Activated CD8-positive, alpha-beta T cell treated with anti-CD3 and anti-CD28 coated beads for 36 hours (primary cell): ENCODE measurements at regions not wholly inside any gene's neighbourhood (a gene's known extent, or its start where the extent isn't known, plus 50 kb on each side); places are given as distances from the start of the nearest gene placed in this dataset.

ENCODE experiments used
- ATAC-seq: fragments of 200-7000 bp; cut with Tn5 transposase; one replicate; pipeline ENCODE4 v1.10.0; 2021; ENCODE audit warnings: mild to moderate bottlenecking, moderate library complexity
- CTCF ChIA-PET: fragments of 350-600 bp; sonication (Branson Sonifier 250); formaldehyde crosslinking; loops from one replicate; lab custom pipeline; 2021; ENCODE audit warnings: antibody characterized with exemption; lab: Charles Lee
- POLR2A ChIA-PET: fragments of 350-600 bp; sonication (Branson Sonifier 250); formaldehyde crosslinking; loops from one replicate; lab custom pipeline; 2021; ENCODE audit warnings: antibody characterized with exemption; lab: Charles Lee
- DNase-seq: peaks from one replicate; pipeline ENCODE4 v3.0.0-alpha.2; 2020
- H3K27ac Mint-ChIP-seq: one replicate; pipeline ENCODE4 v1.8.0; 2021; ENCODE audit warnings: mild to moderate bottlenecking, mixed read lengths
- H3K27me3 Mint-ChIP-seq: one replicate; pipeline ENCODE4 v1.8.0; 2021; ENCODE audit warnings: mixed read lengths
- H3K36me3 Mint-ChIP-seq: one replicate; pipeline ENCODE4 v1.8.0; 2021; ENCODE audit warnings: low read depth, mixed read lengths
- H3K4me1 Mint-ChIP-seq: one replicate; pipeline ENCODE4 v1.8.0; 2021; ENCODE audit warnings: low read depth, mixed read lengths
- H3K4me3 Mint-ChIP-seq: one replicate; pipeline ENCODE4 v1.8.0; 2021; ENCODE audit warnings: mild to moderate bottlenecking, moderate library complexity, mixed read lengths
- H3K9me3 Mint-ChIP-seq: one replicate; pipeline ENCODE4 v1.8.0; 2021; ENCODE audit warnings: mixed read lengths
- CTCF ChIP-seq: fragments of 200-600 bp; IDR thresholded peaks from one replicate; pipeline ENCODE4 v1.8.0; 2022; ENCODE audit warnings: antibody characterized with exemption, mild to moderate bottlenecking
- intact Hi-C: fragments of 100-400 bp; cut with micrococcal nuclease; formaldehyde crosslinking; loops from one replicate; pipeline ENCODE4 v1.10.0; 2022

- no peaks in the 10 kb centered on the region for H3K4me1 Mint-ChIP-seq
- no peak for ATAC-seq
- DNase-seq = no peak
- intact Hi-C loops = no loop called here
- no peak overlapping the region for H3K4me3 Mint-ChIP-seq
- H3K27ac Mint-ChIP-seq = no peak overlapping the region
- POLR2A ChIA-PET = no interaction called here
- H3K36me3 Mint-ChIP-seq = no peaks in the 10 kb centered on the region
- peaks cover 2% of the 10 kb centered on the region for H3K27me3 Mint-ChIP-seq
- H3K9me3 Mint-ChIP-seq = no peaks in the 10 kb centered on the region
- no peak for TF ChIP-seq CTCF
- CTCF ChIA-PET = no interaction called here
These were observed 51.6 kb upstream of the TMEFF2 start for GRCh38 chr2:192246297-192246696.

- peaks cover 2% of the 10 kb centered on the region for H3K27me3 Mint-ChIP-seq
- ATAC-seq (no peak), DNase-seq (no peak)
- no peaks in the 10 kb centered on the region for H3K36me3 Mint-ChIP-seq
- H3K4me1 Mint-ChIP-seq = no peaks in the 10 kb centered on the region
- ChIA-PET CTCF (no interaction called here), POLR2A (no interaction called here)
- intact Hi-C loops = no loop called here
- TF ChIP-seq CTCF = no peak
- H3K9me3 Mint-ChIP-seq = no peaks in the 10 kb centered on the region
- H3K27ac Mint-ChIP-seq = no peak overlapping the region
- H3K4me3 Mint-ChIP-seq = no peak overlapping the region
These were observed 50.6 kb upstream of the TMEFF2 start for GRCh38 chr2:192245329-192245728.
